H1 (cell line): ENCODE measurements at regions not wholly inside any gene's neighbourhood (a gene's known extent, or its start where the extent isn't known, plus 50 kb on each side); places are given as distances from the start of the nearest gene placed in this dataset.

Source experiments
- CTCF ChIA-PET: fragments of 300-600 bp; sonication (Branson Sonifier 250); formaldehyde crosslinking; loops from one replicate; lab custom pipeline; 2021; ENCODE audit not compliant: partially characterized antibody; lab: Charles Lee
- POLR2A ChIA-PET: fragments of 300-600 bp; sonication (Branson Sonifier 250); formaldehyde crosslinking; loops from one replicate; lab custom pipeline; 2021; ENCODE audit warnings: inconsistent platforms; ENCODE audit not compliant: partially characterized antibody; lab: Charles Lee
- DNase-seq, 2 experiments: peaks; one replicate each; pipeline versions ENCODE4 v3.0.0 to v3.0.0-alpha.2; 2010 to 2022; ENCODE audit warnings: low spot score in 2 of 2, low read depth in 1 of 2, mixed read lengths in 1 of 2
- FAIRE-seq: peaks from 2 replicates; lab custom pipeline; 2011; peaks lifted over from hg19 to GRCh38; lab: Jason Lieb, UNC
- H2AFZ ChIP-seq: 2 replicates; pipeline ENCODE4 v1.8.1; 2012; ENCODE audit warnings: low read length, inconsistent platforms
- H2AK5ac ChIP-seq: 2 replicates; pipeline ENCODE4 v1.6.1; 2013; ENCODE audit warnings: low read depth, low read length
- H2BK120ac ChIP-seq: replicated peaks from 2 replicates; pipeline ENCODE3; 2013; ENCODE audit warnings: low read depth, low read length, inconsistent platforms
- H2BK12ac ChIP-seq: 2 replicates; pipeline ENCODE4 v1.6.1; 2013; ENCODE audit warnings: low read depth, low read length
- H2BK15ac ChIP-seq: 2 replicates; pipeline ENCODE4 v1.6.1; 2013; ENCODE audit warnings: low read length
- H2BK20ac ChIP-seq: 2 replicates; pipeline ENCODE4 v1.6.1; 2013; ENCODE audit warnings: low read length
- H2BK5ac ChIP-seq: 2 replicates; pipeline ENCODE4 v1.6.1; 2013; ENCODE audit warnings: low read depth, low read length
- H3K14ac ChIP-seq: 2 replicates; pipeline ENCODE4 v1.6.1; 2013; ENCODE audit warnings: inconsistent platforms; ENCODE audit not compliant: insufficient read length
- H3K18ac ChIP-seq: 2 replicates; pipeline ENCODE4 v1.6.1; 2013; ENCODE audit warnings: low read length; ENCODE audit errors: extremely low read depth
- H3K23ac ChIP-seq: 2 replicates; pipeline ENCODE4 v1.6.1; 2013; ENCODE audit warnings: inconsistent platforms; ENCODE audit not compliant: insufficient read length
- H3K23me2 ChIP-seq: 2 replicates; pipeline ENCODE4 v1.6.1; 2013; ENCODE audit warnings: low read depth, low read length
- H3K27ac ChIP-seq: 2 replicates; pipeline ENCODE4 v1.6.1; 2011; ENCODE audit warnings: low read depth, low read length, inconsistent platforms
- H3K27me3 ChIP-seq, 4 experiments: replicated peaks in 1 of 4; 1 replicate in 1 of 4; 2 replicates in 3 of 4; pipeline versions ENCODE4 v1.6.1 to v1.8.1; 2011 to 2013; ENCODE audit warnings: low read length in 3 of 4, mild to moderate bottlenecking in 3 of 4, inconsistent platforms in 2 of 4, mixed read lengths in 2 of 4, moderate library complexity in 1 of 4; ENCODE audit not compliant: control insufficient read depth in 3 of 4, insufficient read depth in 3 of 4; ENCODE audit errors: extremely low read depth in 1 of 4
- H3K36me3 ChIP-seq, 4 experiments: 2 replicates each; pipeline versions ENCODE4 v1.6.1 to v1.8.1; 2011 to 2013; ENCODE audit warnings: mild to moderate bottlenecking in 4 of 4, low read length in 3 of 4, moderate library complexity in 2 of 4, control low read depth in 1 of 4, inconsistent platforms in 1 of 4; ENCODE audit not compliant: insufficient read depth in 4 of 4, control insufficient read depth in 2 of 4
- H3K4ac ChIP-seq: replicated peaks from 2 replicates; pipeline ENCODE3; 2013; ENCODE audit warnings: low read length, low read depth, mixed read lengths, inconsistent platforms; ENCODE audit not compliant: insufficient read length
- H3K4me1 ChIP-seq, 4 experiments: replicated peaks in 1 of 4; 1 replicate in 1 of 4; 2 replicates in 3 of 4; pipeline versions ENCODE4 v1.6.1 to v1.8.1; 2011 to 2013; ENCODE audit warnings: low read length in 3 of 4, inconsistent platforms in 2 of 4, mixed read lengths in 1 of 4; ENCODE audit not compliant: insufficient read depth in 4 of 4, control insufficient read depth in 3 of 4
- H3K4me2 ChIP-seq, 2 experiments: 2 replicates each; pipeline versions ENCODE4 v1.6.1 to v1.8.1; 2011 to 2013; ENCODE audit warnings: low read depth in 2 of 2, low read length in 2 of 2, control low read depth in 1 of 2, inconsistent platforms in 1 of 2, mild to moderate bottlenecking in 1 of 2; ENCODE audit not compliant: insufficient read depth in 1 of 2
- H3K4me3 ChIP-seq, 4 experiments: fragments of 200-600, 300-600 bp in 1 of 4; sonication (generic), shearing (Covaris generic), sonication (Bioruptor Twin) in 1 of 4; 2 replicates each; pipeline versions ENCODE4 v1.5.1 to v1.8.1; 2011 to 2016; ENCODE audit warnings: low read length in 4 of 4, low read depth in 3 of 4, control low read depth in 2 of 4, inconsistent platforms in 2 of 4, mild to moderate bottlenecking in 2 of 4, mixed read lengths in 1 of 4, moderate library complexity in 1 of 4; ENCODE audit not compliant: insufficient read depth in 2 of 4; ENCODE audit errors: extremely low read depth in 1 of 4
- H3K56ac ChIP-seq: replicated peaks from 2 replicates; pipeline ENCODE3; 2013; ENCODE audit warnings: low read depth, mild to moderate bottlenecking, mixed read lengths, low read length, inconsistent platforms; ENCODE audit not compliant: insufficient read length
- H3K79me1 ChIP-seq: 2 replicates; pipeline ENCODE4 v1.6.1; 2013; ENCODE audit warnings: low read depth, low read length, control low read depth
- H3K79me2 ChIP-seq, 2 experiments: 2 replicates each; pipeline versions ENCODE4 v1.6.1 to v1.8.1; 2012 to 2013; ENCODE audit warnings: low read length in 2 of 2, mild to moderate bottlenecking in 2 of 2, inconsistent platforms in 1 of 2; ENCODE audit not compliant: insufficient read depth in 2 of 2, control insufficient read depth in 1 of 2
- H3K9ac ChIP-seq, 4 experiments: replicated peaks in 1 of 4; 1 replicate in 1 of 4; 2 replicates in 3 of 4; pipeline versions ENCODE4 v1.6.1 to v1.8.1; 2011 to 2013; ENCODE audit warnings: low read depth in 3 of 4, low read length in 3 of 4, control low read depth in 2 of 4, mild to moderate bottlenecking in 2 of 4, moderate library complexity in 2 of 4, inconsistent platforms in 1 of 4; ENCODE audit errors: extremely low read depth in 1 of 4
- H3K9me3 ChIP-seq, 2 experiments: 2 replicates each; pipeline versions ENCODE4 v1.6.1 to v1.8.1; 2012 to 2013; ENCODE audit warnings: mild to moderate bottlenecking in 2 of 2, moderate library complexity in 2 of 2, control low read depth in 1 of 2, inconsistent platforms in 1 of 2, low read depth in 1 of 2, low read length in 1 of 2, mixed read lengths in 1 of 2; ENCODE audit not compliant: insufficient read depth in 2 of 2
- H4K20me1 ChIP-seq, 2 experiments: replicated peaks in 1 of 2; 2 replicates each; pipeline versions ENCODE3 to v1.8.1; 2011 to 2013; ENCODE audit warnings: inconsistent platforms in 2 of 2, low read length in 2 of 2, mild to moderate bottlenecking in 1 of 2; ENCODE audit not compliant: insufficient read depth in 2 of 2, control insufficient read depth in 1 of 2
- H4K5ac ChIP-seq: 2 replicates; pipeline ENCODE4 v1.6.1; 2013; ENCODE audit warnings: low read length, low read depth, mixed read lengths, inconsistent platforms; ENCODE audit not compliant: insufficient read length
- H4K8ac ChIP-seq: 2 replicates; pipeline ENCODE4 v1.8.0; 2013; ENCODE audit warnings: mild to moderate bottlenecking, moderate library complexity, low read length, inconsistent platforms; ENCODE audit not compliant: insufficient read depth; ENCODE audit errors: extremely low read depth
- H4K91ac ChIP-seq: replicated peaks from 2 replicates; pipeline ENCODE3; 2013; ENCODE audit warnings: low read length, mixed read lengths, inconsistent platforms; ENCODE audit not compliant: insufficient read length
- BCL11A ChIP-seq, 2 experiments: IDR thresholded peaks; one replicate each; pipeline ENCODE4 v1.6.1; 2011; ENCODE audit warnings: low read depth in 2 of 2, low read length in 2 of 2, mild to moderate bottlenecking in 2 of 2
- EP300 ChIP-seq, 2 experiments: IDR thresholded peaks; 1 replicate in 1 of 2; 2 replicates in 1 of 2; pipeline ENCODE4 v1.6.1; 2011 to 2012; ENCODE audit warnings: low read depth in 2 of 2, low read length in 2 of 2, mild to moderate bottlenecking in 2 of 2, borderline replicate concordance in 1 of 2, inconsistent platforms in 1 of 2, moderate library complexity in 1 of 2
- PHF8 ChIP-seq: fragments of 200-600 bp; sonication (generic); conservative IDR thresholded peaks from 2 replicates; pipeline ENCODE4 v1.7.1; 2012; ENCODE audit warnings: low read depth, mild to moderate bottlenecking, inconsistent platforms, low read length, moderate library complexity
- POLR2AphosphoS5 ChIP-seq: IDR thresholded peaks from 2 replicates; pipeline ENCODE4 v1.6.1; 2011; ENCODE audit warnings: low read depth, low read length
- TBP ChIP-seq: IDR thresholded peaks from 2 replicates; pipeline ENCODE4 v1.6.1; 2011; ENCODE audit warnings: low read depth, low read length, improper control_type of control experiment
- TCF12 ChIP-seq: IDR thresholded peaks from 2 replicates; pipeline ENCODE4 v1.6.1; 2011; ENCODE audit warnings: low read depth, mild to moderate bottlenecking, low read length
- WGBS, 2 experiments: shearing (Covaris generic) in 1 of 2; methylation state at CpG; one replicate each; pipeline versions ENCODE4 v1.1.6 to v1.1.7; 2013 to 2015; ENCODE audit warnings: low lambda C conversion rate in 2 of 2, mixed read lengths in 2 of 2, inconsistent platforms in 1 of 2, low coverage in 1 of 2, missing lambda C conversion rate in 1 of 2; ENCODE audit not compliant: insufficient replicate concordance in 2 of 2, insufficient coverage in 1 of 2, insufficient read length in 1 of 2; ENCODE audit errors: extremely low coverage in 1 of 2, missing lambda C conversion rate in 1 of 2; 5-methylcytosine and 5-hydroxymethylcytosine counted together

DNA sequence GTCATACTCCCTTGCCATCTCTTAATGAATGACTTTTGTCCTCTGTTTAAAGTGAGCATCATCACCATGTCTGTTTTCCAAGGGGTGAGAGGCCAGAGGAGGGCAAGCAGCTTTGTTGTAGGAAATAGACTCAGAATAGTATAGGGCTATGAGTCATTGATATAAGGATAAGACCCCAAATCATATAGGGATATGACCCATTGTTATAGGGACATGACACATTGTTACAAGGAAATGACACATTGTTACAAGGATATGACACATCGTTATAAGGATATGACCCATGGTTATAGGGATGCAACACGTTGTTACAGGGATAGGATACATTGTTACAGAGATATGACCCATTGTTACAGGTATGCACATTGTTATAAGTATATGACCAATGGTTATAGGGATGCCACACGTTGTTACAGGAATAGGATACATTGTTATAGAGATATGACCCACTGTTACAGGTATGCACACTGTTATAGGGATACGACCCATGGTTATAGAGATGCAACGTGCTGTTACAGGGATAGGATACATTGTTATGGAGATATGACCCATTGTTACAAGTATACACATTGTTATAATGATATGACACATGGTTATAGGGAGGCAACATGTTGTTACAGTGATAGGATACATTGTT lies 311.1 kb upstream of the ADARB2 start:
- whole genome bisulfite sequencing, 2 experiments, result 74% methylated on average over 5 of the region's 5 CpGs; no CpG with 5 or more reads in 1 of the 2 experiments
- no peak overlapping the region for H4K91ac ChIP-seq
- H2BK20ac ChIP-seq, result no peak overlapping the region
- no peak overlapping the region for H2AFZ ChIP-seq
- H3K4me2 ChIP-seq, result no peak overlapping the region
- H3K27me3 ChIP-seq, result no peaks in the 10 kb centered on the region
- no peaks in the 10 kb centered on the region for H3K4me1 ChIP-seq
- no peaks in the 10 kb centered on the region for H3K36me3 ChIP-seq
- DNase-seq (no peak), FAIRE-seq (no peak)
- H3K56ac ChIP-seq, result no peak overlapping the region
- TF ChIP-seq TCF12 (no peak), TBP (no peak), POLR2AphosphoS5 (no peak), EP300 (IDR thresholded peaks at IDR 0.05; ENCODE audit: borderline replicate concordance in 1 of 2, low read depth in 2 of 2, low read length in 2 of 2) (no peak), BCL11A (IDR thresholded peaks at IDR 0.05; ENCODE audit: low read depth in 2 of 2, low read length in 2 of 2) (no peak), PHF8 (no peak)
- no peaks in the 10 kb centered on the region for H3K79me2 ChIP-seq
- ChIA-PET CTCF (no interaction called here), POLR2A (no interaction called here)
- H3K9me3 ChIP-seq, result no peaks in the 10 kb centered on the region
- H3K27ac ChIP-seq, result no peak overlapping the region
- no peak overlapping the region for H3K9ac ChIP-seq
- no peak overlapping the region for H2AK5ac ChIP-seq
- H2BK12ac ChIP-seq, result no peak overlapping the region
- H3K4ac ChIP-seq, result no peak overlapping the region
- H3K18ac ChIP-seq, result no peak overlapping the region
- no peak overlapping the region for H3K14ac ChIP-seq
- H4K8ac ChIP-seq, result no peak overlapping the region
- no peak overlapping the region for H3K23ac ChIP-seq
- no peak overlapping the region for H2BK120ac ChIP-seq
- no peak overlapping the region for H4K5ac ChIP-seq
- H2BK15ac ChIP-seq, result no peak overlapping the region
- no peaks in the 10 kb centered on the region for H3K79me1 ChIP-seq
- no peaks in the 10 kb centered on the region for H3K23me2 ChIP-seq
- no peaks in the 10 kb centered on the region for H4K20me1 ChIP-seq
- H3K4me3 ChIP-seq, result no peak overlapping the region
- H2BK5ac ChIP-seq, result no peak overlapping the region
